KMS-11 (cell line): ENCODE measurements at regions not wholly inside any gene's neighbourhood (a gene's known extent, or its start where the extent isn't known, plus 50 kb on each side); places are given as distances from the start of the nearest gene placed in this dataset.

ENCODE experiments used
- H2AFZ ChIP-seq: fragments of 200-600 bp; sonication (generic); 2 replicates; pipeline ENCODE4 v1.6.1; 2016; ENCODE audit warnings: antibody characterized with exemption, mixed run types, low read depth
- H3K27ac ChIP-seq: fragments of 200-600 bp; sonication (generic); 2 replicates; pipeline ENCODE4 v1.6.1; 2016; ENCODE audit warnings: mild to moderate bottlenecking, mixed run types
- H3K27me3 ChIP-seq: fragments of 200-600 bp; sonication (generic); 2 replicates; pipeline ENCODE4 v1.6.1; 2017; ENCODE audit warnings: mild to moderate bottlenecking, low read depth, mixed run types, moderate library complexity; ENCODE audit not compliant: insufficient read depth
- H3K36me3 ChIP-seq: fragments of 200-600 bp; sonication (generic); 2 replicates; pipeline ENCODE4 v1.6.1; 2017; ENCODE audit warnings: mild to moderate bottlenecking, mixed run types; ENCODE audit not compliant: insufficient read depth
- H3K4me1 ChIP-seq: fragments of 200-600 bp; sonication (generic); 2 replicates; pipeline ENCODE4 v1.6.1; 2016; ENCODE audit warnings: mild to moderate bottlenecking, low read depth, mixed run types; ENCODE audit not compliant: poor library complexity, severe bottlenecking
- H3K4me2 ChIP-seq: fragments of 200-600 bp; sonication (generic); 2 replicates; pipeline ENCODE4 v1.7.0; 2016; ENCODE audit warnings: mild to moderate bottlenecking, mixed run types
- H3K4me3 ChIP-seq: fragments of 200-600 bp; sonication (generic); IDR thresholded peaks from 2 replicates; pipeline ENCODE4 v1.6.1; 2017; ENCODE audit warnings: low read depth, low read length, mixed read lengths; ENCODE audit not compliant: insufficient read depth
- H3K79me2 ChIP-seq: fragments of 200-600 bp; sonication (generic); 2 replicates; pipeline ENCODE4 v1.6.1; 2016; ENCODE audit warnings: low read depth, mixed run types; ENCODE audit not compliant: insufficient read depth
- H3K9ac ChIP-seq: fragments of 200-600 bp; sonication (generic); 2 replicates; pipeline ENCODE4 v1.6.1; 2016; ENCODE audit warnings: mild to moderate bottlenecking, mixed run types
- H4K20me1 ChIP-seq: fragments of 200-600 bp; sonication (generic); 2 replicates; pipeline ENCODE4 v1.6.1; 2016; ENCODE audit warnings: mild to moderate bottlenecking, mixed run types; ENCODE audit not compliant: insufficient read depth
- TF ChIP-seq, protein P1 (sequence below): fragments of 200-600 bp; sonication (generic); conservative IDR thresholded peaks from 2 replicates; pipeline ENCODE4 v1.6.1; 2017; ENCODE audit warnings: low read depth, mild to moderate bottlenecking, antibody characterized with exemption, low read length, moderate library complexity, mixed read lengths

DNA sequence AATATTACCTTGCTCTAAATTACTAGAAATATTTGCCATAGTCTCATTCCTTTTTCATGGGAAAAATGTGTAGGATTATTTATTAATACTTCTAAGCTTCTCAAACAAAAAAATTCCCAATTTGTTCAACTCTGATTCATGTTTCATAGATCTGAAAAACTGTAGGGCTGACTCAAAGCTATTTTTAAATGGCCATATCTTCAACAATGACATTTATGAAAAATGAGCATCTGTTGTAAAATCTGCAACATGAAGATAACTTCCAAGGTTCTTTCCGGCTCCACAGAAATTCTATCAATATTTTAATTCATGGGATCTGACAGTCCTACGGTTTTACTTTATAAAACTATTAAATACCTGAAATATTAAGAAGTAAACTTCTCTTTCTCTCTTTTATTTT is 192.7 kb upstream of the KCNJ16 start:
- Histone ChIP-seq H4K20me1 (no peaks in the 10 kb centered on the region), H3K4me3 (no peak overlapping the region), H3K27ac (no peak overlapping the region), H3K4me1 (no peaks in the 10 kb centered on the region), H3K79me2 (no peaks in the 10 kb centered on the region), H3K4me2 (no peak overlapping the region), H2AFZ (no peak overlapping the region), H3K9ac (no peak overlapping the region), H3K27me3 (no peaks in the 10 kb centered on the region), H3K36me3 (no peaks in the 10 kb centered on the region)
- TF ChIP-seq, protein P1, sequence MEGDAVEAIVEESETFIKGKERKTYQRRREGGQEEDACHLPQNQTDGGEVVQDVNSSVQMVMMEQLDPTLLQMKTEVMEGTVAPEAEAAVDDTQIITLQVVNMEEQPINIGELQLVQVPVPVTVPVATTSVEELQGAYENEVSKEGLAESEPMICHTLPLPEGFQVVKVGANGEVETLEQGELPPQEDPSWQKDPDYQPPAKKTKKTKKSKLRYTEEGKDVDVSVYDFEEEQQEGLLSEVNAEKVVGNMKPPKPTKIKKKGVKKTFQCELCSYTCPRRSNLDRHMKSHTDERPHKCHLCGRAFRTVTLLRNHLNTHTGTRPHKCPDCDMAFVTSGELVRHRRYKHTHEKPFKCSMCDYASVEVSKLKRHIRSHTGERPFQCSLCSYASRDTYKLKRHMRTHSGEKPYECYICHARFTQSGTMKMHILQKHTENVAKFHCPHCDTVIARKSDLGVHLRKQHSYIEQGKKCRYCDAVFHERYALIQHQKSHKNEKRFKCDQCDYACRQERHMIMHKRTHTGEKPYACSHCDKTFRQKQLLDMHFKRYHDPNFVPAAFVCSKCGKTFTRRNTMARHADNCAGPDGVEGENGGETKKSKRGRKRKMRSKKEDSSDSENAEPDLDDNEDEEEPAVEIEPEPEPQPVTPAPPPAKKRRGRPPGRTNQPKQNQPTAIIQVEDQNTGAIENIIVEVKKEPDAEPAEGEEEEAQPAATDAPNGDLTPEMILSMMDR: no peak

DNA sequence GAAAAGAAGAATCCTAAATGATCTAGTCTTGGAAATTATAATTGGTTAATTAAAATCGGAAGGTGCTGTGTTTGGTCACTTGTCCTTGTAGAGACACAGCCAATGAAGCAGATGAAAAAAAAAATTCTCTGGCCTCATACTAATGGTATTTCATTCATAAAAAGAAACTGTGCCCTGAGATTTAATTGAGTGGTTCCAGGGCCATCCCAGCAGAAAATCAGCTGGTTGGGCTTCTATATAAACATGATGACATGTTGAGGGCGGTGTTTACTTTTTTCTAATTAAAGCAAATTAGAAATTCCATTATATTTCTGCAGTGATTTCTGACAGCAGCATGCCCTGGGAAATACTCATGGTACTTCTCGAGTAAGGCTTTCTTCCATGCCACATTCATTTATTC is 191.9 kb upstream of the KCNJ16 start:
- Histone ChIP-seq H3K4me3 (no peak overlapping the region), H3K4me2 (no peak overlapping the region), H4K20me1 (no peaks in the 10 kb centered on the region), H3K27me3 (no peaks in the 10 kb centered on the region), H3K79me2 (no peaks in the 10 kb centered on the region), H2AFZ (no peak overlapping the region), H3K9ac (no peak overlapping the region), H3K4me1 (no peaks in the 10 kb centered on the region), H3K27ac (no peak overlapping the region), H3K36me3 (no peaks in the 10 kb centered on the region)
- TF ChIP-seq, protein P1: no peak

DNA sequence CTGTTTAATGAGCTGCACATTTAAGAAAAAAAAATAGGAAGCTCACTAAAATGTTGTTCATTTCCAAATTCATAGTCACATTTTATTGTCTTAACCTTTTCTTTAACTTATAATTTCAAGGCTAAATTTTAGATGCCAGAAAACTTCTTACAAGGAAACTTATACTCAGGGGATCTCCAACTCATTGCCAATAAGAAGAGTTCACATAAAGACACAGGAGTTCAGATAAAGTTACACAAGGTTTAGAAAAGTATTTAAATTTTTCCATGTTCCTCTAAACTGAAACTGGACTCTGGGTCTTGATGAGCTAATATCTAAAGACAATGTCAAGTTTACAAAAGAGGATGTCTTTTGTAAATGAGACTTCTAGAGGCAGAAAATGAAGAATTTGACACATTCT is 190.7 kb upstream of the KCNJ16 start:
- Histone ChIP-seq H2AFZ (no peak overlapping the region), H3K79me2 (no peaks in the 10 kb centered on the region), H3K9ac (no peak overlapping the region), H3K27me3 (no peaks in the 10 kb centered on the region), H4K20me1 (no peaks in the 10 kb centered on the region), H3K4me2 (no peak overlapping the region), H3K4me3 (no peak overlapping the region), H3K36me3 (no peaks in the 10 kb centered on the region), H3K27ac (no peak overlapping the region), H3K4me1 (no peaks in the 10 kb centered on the region)
- TF ChIP-seq, protein P1: no peak

DNA sequence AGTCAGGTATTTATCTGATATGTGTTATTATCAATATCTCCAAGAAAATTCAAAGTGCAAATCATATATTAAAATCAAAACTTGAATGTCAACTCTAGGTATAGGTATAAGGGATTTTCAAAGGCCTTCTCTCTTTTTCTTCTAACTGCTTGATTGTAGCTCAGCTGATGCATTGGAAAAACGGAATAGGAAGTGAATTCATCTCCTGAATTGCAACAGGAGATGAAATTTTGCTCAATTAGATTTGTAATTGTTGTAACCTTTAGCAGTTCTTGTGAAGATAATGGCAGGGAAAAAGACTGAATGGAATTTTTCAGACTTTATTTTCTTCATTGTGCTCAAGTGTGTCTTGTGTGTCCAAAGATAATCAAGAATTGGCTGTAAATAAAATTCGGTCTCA is 190.2 kb upstream of the KCNJ16 start:
- no peak overlapping the region for H3K4me2 ChIP-seq
- no peaks in the 10 kb centered on the region for H3K4me1 ChIP-seq
- H3K9ac ChIP-seq: no peak overlapping the region
- no peaks in the 10 kb centered on the region for H3K27me3 ChIP-seq
- no peaks in the 10 kb centered on the region for H3K36me3 ChIP-seq
- no peak overlapping the region for H3K27ac ChIP-seq
- H4K20me1 ChIP-seq: no peaks in the 10 kb centered on the region
- no peaks in the 10 kb centered on the region for H3K79me2 ChIP-seq
- H3K4me3 ChIP-seq: no peak overlapping the region
- H2AFZ ChIP-seq: no peak overlapping the region
- TF ChIP-seq, protein P1: no peak

DNA sequence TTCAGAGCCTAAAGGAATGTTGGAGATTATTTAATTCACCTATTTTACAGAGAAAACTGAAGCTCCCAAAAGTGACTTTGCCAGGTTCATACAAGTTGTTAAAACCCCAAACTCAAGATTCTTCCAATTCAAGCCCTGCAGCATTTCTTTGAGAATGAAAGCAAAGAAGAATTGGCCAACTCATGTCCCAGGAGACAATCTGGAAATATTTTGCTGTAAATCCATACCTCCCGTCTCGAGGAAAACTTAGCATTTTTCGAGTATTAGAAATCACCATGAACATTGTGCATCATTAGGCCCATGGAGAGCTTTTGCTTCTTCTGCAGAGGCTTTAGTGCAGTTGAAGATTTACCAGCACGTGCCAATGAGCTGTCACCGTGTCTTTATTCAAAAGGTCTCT is 176.4 kb upstream of the KCNJ16 start:
- Histone ChIP-seq H3K27me3 (no peaks in the 10 kb centered on the region), H3K27ac (no peak overlapping the region), H3K4me3 (no peak overlapping the region), H3K79me2 (no peaks in the 10 kb centered on the region), H3K9ac (no peak overlapping the region), H3K36me3 (no peaks in the 10 kb centered on the region), H3K4me2 (no peak overlapping the region), H4K20me1 (no peaks in the 10 kb centered on the region), H2AFZ (no peak overlapping the region), H3K4me1 (no peaks in the 10 kb centered on the region)
- TF ChIP-seq, protein P1: no peak
